Endometrial microvascular endothelial cells (primary cell): ENCODE measurements at regions not wholly inside any gene's neighbourhood (a gene's known extent, or its start where the extent isn't known, plus 50 kb on each side); places are given as distances from the start of the nearest gene placed in this dataset.

Source experiments
- in situ Hi-C: cut with HindIII; loops from 2 replicates; pipeline ENCODE4 v1.10.0; 2017; ENCODE audit warnings: low sequenced_read_pairs, low pct_unique_long_range_greater_than_20kb; ENCODE audit errors: inconsistent ontology term

GRCh38 chr1:54459140-54459539 is 52.9 kb upstream of the SSBP3 start:
- in situ Hi-C loops: no loop called here

- in situ Hi-C loops: no loop called here
Observed at GRCh38 chr1:54456921-54457529, 50.8 kb upstream of the SSBP3 start.

- in situ Hi-C loops: no loop called here
Observed at GRCh38 chr1:54456361-54456760, 50.2 kb upstream of the SSBP3 start.
